HEK293 (cell line): ENCODE measurements at regions not wholly inside any gene's neighbourhood (a gene's known extent, or its start where the extent isn't known, plus 50 kb on each side); places are given as distances from the start of the nearest gene placed in this dataset.

Experiments
- KLF10 ChIP-seq: fragments of 450-650 bp; IDR thresholded peaks from 2 replicates; pipeline ENCODE4 v1.5.1; 2018; ENCODE audit warnings: missing biosample characterization, mild to moderate bottlenecking, missing genetic modification characterization
- MEIS1 ChIP-seq: sonication (generic); formaldehyde crosslinking; IDR thresholded peaks from 2 replicates; pipeline ENCODE4 v1.8.1; 2022; ENCODE audit warnings: missing genetic modification reagents, mild to moderate bottlenecking, borderline replicate concordance
- TCF7L2 ChIP-seq: IDR thresholded peaks from 2 replicates; pipeline ENCODE4 v1.6.1; 2011; ENCODE audit warnings: low read depth, mild to moderate bottlenecking, inconsistent platforms, low read length, moderate library complexity, borderline replicate concordance
- TRIM28 ChIP-seq: IDR thresholded peaks from 2 replicates; pipeline ENCODE4 v1.6.1; 2011; ENCODE audit warnings: low read length, control low read depth, borderline replicate concordance
- ZBTB7A ChIP-seq: fragments of 450-650 bp; formaldehyde crosslinking; IDR thresholded peaks from 2 replicates; pipeline ENCODE4 v1.5.1; 2016; ENCODE audit warnings: low read depth, missing biosample characterization, missing genetic modification characterization
- ZBTB8A ChIP-seq: fragments of 450-650 bp; formaldehyde crosslinking; IDR thresholded peaks from 2 replicates; pipeline ENCODE4 v1.5.1; 2016; ENCODE audit warnings: missing biosample characterization, missing genetic modification characterization
- ZNF140 ChIP-seq: fragments of 450-650 bp; formaldehyde crosslinking; IDR thresholded peaks from 2 replicates; pipeline ENCODE4 v1.5.1; 2016; ENCODE audit warnings: missing biosample characterization, missing genetic modification characterization
- ZNF280C ChIP-seq: fragments of 450-650 bp; formaldehyde crosslinking; IDR thresholded peaks from 2 replicates; pipeline ENCODE4 v1.5.1; 2016; ENCODE audit warnings: missing biosample characterization, missing genetic modification characterization
- ZNF423 ChIP-seq: fragments of 450-650 bp; formaldehyde crosslinking; IDR thresholded peaks from 2 replicates; pipeline ENCODE4 v1.5.1; 2016; ENCODE audit warnings: missing biosample characterization, missing genetic modification characterization
- ZNF426 ChIP-seq: fragments of 450-650 bp; formaldehyde crosslinking; IDR thresholded peaks from 2 replicates; pipeline ENCODE4 v1.5.1; 2017; ENCODE audit warnings: missing biosample characterization, missing genetic modification characterization, mild to moderate bottlenecking, inconsistent platforms, moderate library complexity
- ZNF664 ChIP-seq: fragments of 450-650 bp; formaldehyde crosslinking; IDR thresholded peaks from 2 replicates; pipeline ENCODE4 v1.5.1; 2016; ENCODE audit warnings: missing biosample characterization, missing genetic modification characterization
- TF ChIP-seq, protein P1 (sequence below): fragments of 450-650 bp; formaldehyde crosslinking; IDR thresholded peaks from 2 replicates; pipeline ENCODE4 v1.5.1; 2016; ENCODE audit warnings: missing biosample characterization, missing genetic modification characterization
- TF ChIP-seq, protein P2 (sequence below): fragments of 450-650 bp; formaldehyde crosslinking; IDR thresholded peaks from 2 replicates; pipeline ENCODE4 v1.5.1; 2016; ENCODE audit warnings: missing biosample characterization, missing genetic modification characterization

- TF ChIP-seq, protein P1, sequence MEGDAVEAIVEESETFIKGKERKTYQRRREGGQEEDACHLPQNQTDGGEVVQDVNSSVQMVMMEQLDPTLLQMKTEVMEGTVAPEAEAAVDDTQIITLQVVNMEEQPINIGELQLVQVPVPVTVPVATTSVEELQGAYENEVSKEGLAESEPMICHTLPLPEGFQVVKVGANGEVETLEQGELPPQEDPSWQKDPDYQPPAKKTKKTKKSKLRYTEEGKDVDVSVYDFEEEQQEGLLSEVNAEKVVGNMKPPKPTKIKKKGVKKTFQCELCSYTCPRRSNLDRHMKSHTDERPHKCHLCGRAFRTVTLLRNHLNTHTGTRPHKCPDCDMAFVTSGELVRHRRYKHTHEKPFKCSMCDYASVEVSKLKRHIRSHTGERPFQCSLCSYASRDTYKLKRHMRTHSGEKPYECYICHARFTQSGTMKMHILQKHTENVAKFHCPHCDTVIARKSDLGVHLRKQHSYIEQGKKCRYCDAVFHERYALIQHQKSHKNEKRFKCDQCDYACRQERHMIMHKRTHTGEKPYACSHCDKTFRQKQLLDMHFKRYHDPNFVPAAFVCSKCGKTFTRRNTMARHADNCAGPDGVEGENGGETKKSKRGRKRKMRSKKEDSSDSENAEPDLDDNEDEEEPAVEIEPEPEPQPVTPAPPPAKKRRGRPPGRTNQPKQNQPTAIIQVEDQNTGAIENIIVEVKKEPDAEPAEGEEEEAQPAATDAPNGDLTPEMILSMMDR (tag by site-specific recombination), result no peak
- TF ChIP-seq TRIM28, result no peak
- TF ChIP-seq ZNF664 (tag by site-specific recombination), result no peak
- TF ChIP-seq ZNF423 (tag by site-specific recombination), result no peak
- no peak for TF ChIP-seq TCF7L2
- TF ChIP-seq ZNF280C (tag by site-specific recombination), result no peak
- no peak for TF ChIP-seq MEIS1 (CRISPR knock-in tag)
- TF ChIP-seq ZBTB7A, result no peak
- TF ChIP-seq, protein P2, sequence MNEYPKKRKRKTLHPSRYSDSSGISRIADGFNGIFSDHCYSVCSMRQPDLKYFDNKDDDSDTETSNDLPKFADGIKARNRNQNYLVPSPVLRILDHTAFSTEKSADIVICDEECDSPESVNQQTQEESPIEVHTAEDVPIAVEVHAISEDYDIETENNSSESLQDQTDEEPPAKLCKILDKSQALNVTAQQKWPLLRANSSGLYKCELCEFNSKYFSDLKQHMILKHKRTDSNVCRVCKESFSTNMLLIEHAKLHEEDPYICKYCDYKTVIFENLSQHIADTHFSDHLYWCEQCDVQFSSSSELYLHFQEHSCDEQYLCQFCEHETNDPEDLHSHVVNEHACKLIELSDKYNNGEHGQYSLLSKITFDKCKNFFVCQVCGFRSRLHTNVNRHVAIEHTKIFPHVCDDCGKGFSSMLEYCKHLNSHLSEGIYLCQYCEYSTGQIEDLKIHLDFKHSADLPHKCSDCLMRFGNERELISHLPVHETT (tag by site-specific recombination), result no peak
- TF ChIP-seq ZNF426, result no peak
- TF ChIP-seq ZBTB8A (tag by site-specific recombination), result no peak
- TF ChIP-seq KLF10 (tag by site-specific recombination), result no peak
- TF ChIP-seq ZNF140 (tag by site-specific recombination), result no peak
These were observed 324.1 kb upstream of the PPARGC1A start for GRCh38 chr4:24213961-24214360.
